ENCODE measurements at regions not wholly inside any gene's neighbourhood (a gene's known extent, or its start where the extent isn't known, plus 50 kb on each side); places are given as distances from the start of the nearest gene placed in this dataset.
"Not testable (repeated sequence)": the region's sequence is repeated elsewhere in the genome, so short reads cannot be mapped to it uniquely, and the experiment has no call there.

- H2AFZ ChIP-seq (ENCODE audit: low read length) = no peak overlapping the region
- H3K27me3 ChIP-seq (ENCODE audit: control insufficient read depth, insufficient read depth, low read length) = no peaks in the 10 kb centered on the region
- H3K4me3 ChIP-seq (replicated peaks in 1 of 4; ENCODE audit: control extremely low read depth in 1 of 4, insufficient read depth in 1 of 4, low read depth in 3 of 4, low read length in 4 of 4) = no peak overlapping the region
- no peaks in the 10 kb centered on the region for H3K4me1 ChIP-seq (ENCODE audit: control insufficient read depth, extremely low read depth, insufficient read depth, low read length)
- no peak for TF ChIP-seq EZH2 (IDR thresholded peaks at IDR 0.05; ENCODE audit: low read length, missing control alignments)
- TF ChIP-seq CTCF (conservative IDR thresholded peaks at IDR 0.05 in 1 of 2, IDR thresholded peaks at IDR 0.05 in 1 of 2; ENCODE audit: low read depth in 1 of 2, low read length in 2 of 2) = no peak
- peak in 1 of 2 donors; percentile 2 for DNase-seq (ENCODE audit: low read depth in 2 of 2)
- H3K79me2 ChIP-seq (ENCODE audit: control insufficient read depth, insufficient read depth, low read length) = no peaks in the 10 kb centered on the region
- H4K20me1 ChIP-seq (ENCODE audit: control insufficient read depth, extremely low read depth, insufficient read depth, low read length) = no peaks in the 10 kb centered on the region
- no peak overlapping the region for H3K9ac ChIP-seq (ENCODE audit: insufficient read depth, low read length)
- H3K9me3 ChIP-seq (ENCODE audit: control insufficient read depth, insufficient read depth, low read depth, low read length) = no peaks in the 10 kb centered on the region
- no peaks in the 10 kb centered on the region for H3K36me3 ChIP-seq (ENCODE audit: control insufficient read depth, insufficient read depth, low read length)
- no peak overlapping the region for H3K27ac ChIP-seq (ENCODE audit: insufficient read depth, low read length)
- no peak overlapping the region for H3K4me2 ChIP-seq (ENCODE audit: extremely low read depth, insufficient read depth, low read length)
These were observed 208.7 kb downstream of the RAP2B start for GRCh38 chr3:153370680-153371079.

- TF ChIP-seq CTCF (conservative IDR thresholded peaks at IDR 0.05 in 1 of 2, IDR thresholded peaks at IDR 0.05 in 1 of 2; ENCODE audit: low read depth in 1 of 2, low read length in 2 of 2) (no peak), EZH2 (IDR thresholded peaks at IDR 0.05; ENCODE audit: low read length, missing control alignments) (no peak)
- Histone ChIP-seq H3K9ac (ENCODE audit: insufficient read depth, low read length) (no peak overlapping the region), H3K36me3 (ENCODE audit: control insufficient read depth, insufficient read depth, low read length) (no peaks in the 10 kb centered on the region), H3K79me2 (ENCODE audit: control insufficient read depth, insufficient read depth, low read length) (no peaks in the 10 kb centered on the region), H3K4me1 (ENCODE audit: control insufficient read depth, extremely low read depth, insufficient read depth, low read length) (no peaks in the 10 kb centered on the region), H3K27ac (ENCODE audit: insufficient read depth, low read length) (no peak overlapping the region), H3K27me3 (ENCODE audit: control insufficient read depth, insufficient read depth, low read length) (no peaks in the 10 kb centered on the region), H4K20me1 (ENCODE audit: control insufficient read depth, extremely low read depth, insufficient read depth, low read length) (no peaks in the 10 kb centered on the region), H3K4me2 (ENCODE audit: extremely low read depth, insufficient read depth, low read length) (no peak overlapping the region), H2AFZ (ENCODE audit: low read length) (no peak overlapping the region), H3K9me3 (ENCODE audit: control insufficient read depth, insufficient read depth, low read depth, low read length) (no peaks in the 10 kb centered on the region), H3K4me3 (replicated peaks in 1 of 4; ENCODE audit: control extremely low read depth in 1 of 4, insufficient read depth in 1 of 4, low read depth in 3 of 4, low read length in 4 of 4) (no peak overlapping the region)
- DNase-seq (ENCODE audit: low read depth in 2 of 2) = peak; percentile 23 to 81
These were observed 210.3 kb downstream of the RAP2B start for GRCh38 chr3:153372326-153372725.

GRCh38 chr3:153373606-153374005, 211.6 kb downstream of the RAP2B start:
- Histone ChIP-seq H4K20me1 (ENCODE audit: control insufficient read depth, extremely low read depth, insufficient read depth, low read length) (no peaks in the 10 kb centered on the region), H2AFZ (ENCODE audit: low read length) (no peak overlapping the region), H3K79me2 (ENCODE audit: control insufficient read depth, insufficient read depth, low read length) (no peaks in the 10 kb centered on the region), H3K4me3 (replicated peaks in 1 of 4; ENCODE audit: control extremely low read depth in 1 of 4, insufficient read depth in 1 of 4, low read depth in 3 of 4, low read length in 4 of 4) (no peak overlapping the region), H3K27ac (ENCODE audit: insufficient read depth, low read length) (no peak overlapping the region), H3K9me3 (ENCODE audit: control insufficient read depth, insufficient read depth, low read depth, low read length) (no peaks in the 10 kb centered on the region), H3K4me1 (ENCODE audit: control insufficient read depth, extremely low read depth, insufficient read depth, low read length) (no peaks in the 10 kb centered on the region), H3K36me3 (ENCODE audit: control insufficient read depth, insufficient read depth, low read length) (no peaks in the 10 kb centered on the region), H3K27me3 (ENCODE audit: control insufficient read depth, insufficient read depth, low read length) (no peaks in the 10 kb centered on the region), H3K4me2 (ENCODE audit: extremely low read depth, insufficient read depth, low read length) (no peak overlapping the region), H3K9ac (ENCODE audit: insufficient read depth, low read length) (no peak overlapping the region)
- TF ChIP-seq CTCF (conservative IDR thresholded peaks at IDR 0.05 in 1 of 2, IDR thresholded peaks at IDR 0.05 in 1 of 2; ENCODE audit: low read depth in 1 of 2, low read length in 2 of 2) = no peak
- TF ChIP-seq EZH2 (IDR thresholded peaks at IDR 0.05; ENCODE audit: low read length, missing control alignments) = no peak
- DNase-seq (ENCODE audit: low read depth in 2 of 2) = no peak

DNA sequence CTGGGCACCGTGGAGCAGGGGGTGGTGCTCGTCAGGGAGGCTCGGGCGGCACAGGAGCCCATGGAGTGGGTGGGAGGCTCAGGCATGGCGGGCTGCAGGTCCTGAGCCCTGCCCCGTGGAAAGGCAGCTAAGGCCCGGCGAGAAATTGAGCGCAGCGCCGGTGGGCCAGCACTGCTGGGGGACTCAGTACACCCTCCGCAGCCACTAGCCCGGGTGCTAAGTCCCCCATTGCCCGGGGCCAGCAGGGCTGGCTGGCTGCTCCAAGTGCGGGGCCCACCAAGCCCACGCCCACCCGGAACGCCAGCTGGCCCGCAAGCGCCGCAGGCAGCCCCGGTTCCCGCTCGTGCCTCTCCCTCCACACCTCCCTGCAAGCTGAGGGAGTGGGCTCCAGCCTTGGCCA, 216.3 kb downstream of the RAP2B start:
- not testable (repeated sequence) for H3K4me2 ChIP-seq (ENCODE audit: extremely low read depth, insufficient read depth, low read length); H2AFZ ChIP-seq (ENCODE audit: low read length); H3K9me3 ChIP-seq (ENCODE audit: control insufficient read depth, insufficient read depth, low read depth, low read length); H3K9ac ChIP-seq (ENCODE audit: insufficient read depth, low read length); H4K20me1 ChIP-seq (ENCODE audit: control insufficient read depth, extremely low read depth, insufficient read depth, low read length); H3K4me3 ChIP-seq (replicated peaks in 1 of 4; ENCODE audit: control extremely low read depth in 1 of 4, insufficient read depth in 1 of 4, low read depth in 3 of 4, low read length in 4 of 4); H3K36me3 ChIP-seq (ENCODE audit: control insufficient read depth, insufficient read depth, low read length); H3K27me3 ChIP-seq (ENCODE audit: control insufficient read depth, insufficient read depth, low read length); DNase-seq (ENCODE audit: low read depth in 2 of 2); H3K27ac ChIP-seq (ENCODE audit: insufficient read depth, low read length); H3K4me1 ChIP-seq (ENCODE audit: control insufficient read depth, extremely low read depth, insufficient read depth, low read length); H3K79me2 ChIP-seq (ENCODE audit: control insufficient read depth, insufficient read depth, low read length)

All from fibroblast of lung (primary cell).